BE2C (cell line): ENCODE measurements at regions not wholly inside any gene's neighbourhood (a gene's known extent, or its start where the extent isn't known, plus 50 kb on each side); places are given as distances from the start of the nearest gene placed in this dataset.

Experiments
- DNase-seq: peaks from one replicate; pipeline ENCODE4 v3.0.0-alpha.2; 2020
- H3K27me3 ChIP-seq: fragments of 250-450 bp; sonication (Bioruptor Pico); 2 replicates; pipeline ENCODE4 v1.5.1; 2020; ENCODE audit warnings: mild to moderate bottlenecking
- H3K36me3 ChIP-seq: fragments of 250-450 bp; sonication (Bioruptor Pico); 2 replicates; pipeline ENCODE4 v1.5.1; 2020; ENCODE audit warnings: mild to moderate bottlenecking
- H3K4me1 ChIP-seq: fragments of 250-450 bp; sonication (Bioruptor Pico); 2 replicates; pipeline ENCODE4 v1.5.1; 2020
- H3K4me3 ChIP-seq: 2 replicates; pipeline ENCODE4 v1.5.1; 2011; ENCODE audit warnings: low read depth, low read length
- H3K9me3 ChIP-seq: fragments of 250-450 bp; sonication (Bioruptor Pico); 2 replicates; pipeline ENCODE4 v1.5.1; 2020
- CTCF ChIP-seq: IDR thresholded peaks from 2 replicates; pipeline ENCODE4 v1.5.1; 2012; ENCODE audit warnings: mild to moderate bottlenecking, low read depth, low read length

- no peak for DNase-seq
- TF ChIP-seq CTCF: no peak
- Histone ChIP-seq H3K4me3 (no peak overlapping the region), H3K9me3 (no peaks in the 10 kb centered on the region), H3K36me3 (no peaks in the 10 kb centered on the region), H3K27me3 (peaks cover 3% of the 10 kb centered on the region; the same call in 1 of the 2 replicates), H3K4me1 (no peaks in the 10 kb centered on the region)
These were observed 216.9 kb upstream of the THBS1 start for GRCh38 chr15:39363761-39364586.

GRCh38 chr15:39364721-39365120 lies 216.2 kb upstream of the THBS1 start:
- no peak overlapping the region for H3K4me3 ChIP-seq
- no peaks in the 10 kb centered on the region for H3K4me1 ChIP-seq
- no peak for TF ChIP-seq CTCF
- no peaks in the 10 kb centered on the region for H3K36me3 ChIP-seq
- DNase-seq: no peak
- H3K27me3 ChIP-seq: peaks cover 3% of the 10 kb centered on the region; the same call in 1 of the 2 replicates
- no peaks in the 10 kb centered on the region for H3K9me3 ChIP-seq

- Histone ChIP-seq H3K4me3 (no peak overlapping the region), H3K9me3 (no peaks in the 10 kb centered on the region), H3K27me3 (peaks cover 3% of the 10 kb centered on the region; the same call in 1 of the 2 replicates), H3K36me3 (no peaks in the 10 kb centered on the region), H3K4me1 (no peaks in the 10 kb centered on the region)
- no peak for TF ChIP-seq CTCF
- DNase-seq: no peak
These were observed 215.7 kb upstream of the THBS1 start for GRCh38 chr15:39365161-39365560.

GRCh38 chr15:39365873-39366272 lies 215.0 kb upstream of the THBS1 start:
- Histone ChIP-seq H3K4me3 (no peak overlapping the region), H3K36me3 (no peaks in the 10 kb centered on the region), H3K4me1 (no peaks in the 10 kb centered on the region), H3K27me3 (no peaks in the 10 kb centered on the region), H3K9me3 (no peaks in the 10 kb centered on the region)
- TF ChIP-seq CTCF: no peak
- DNase-seq: no peak

- H3K36me3 ChIP-seq: no peaks in the 10 kb centered on the region
- DNase-seq: no peak
- no peaks in the 10 kb centered on the region for H3K9me3 ChIP-seq
- no peak for TF ChIP-seq CTCF
- H3K4me1 ChIP-seq: no peaks in the 10 kb centered on the region
- no peak overlapping the region for H3K4me3 ChIP-seq
- H3K27me3 ChIP-seq: no peaks in the 10 kb centered on the region
These were observed 213.3 kb upstream of the THBS1 start for GRCh38 chr15:39367596-39367995.

- no peak for DNase-seq
- Histone ChIP-seq H3K4me3 (no peak overlapping the region), H3K9me3 (no peaks in the 10 kb centered on the region), H3K36me3 (no peaks in the 10 kb centered on the region), H3K4me1 (no peaks in the 10 kb centered on the region), H3K27me3 (peaks cover 7% of the 10 kb centered on the region; the same call in 1 of the 2 replicates)
- TF ChIP-seq CTCF: no peak
These were observed 211.1 kb upstream of the THBS1 start for GRCh38 chr15:39369768-39370167.
